ENCODE measurements at regions not wholly inside any gene's neighbourhood (a gene's known extent, or its start where the extent isn't known, plus 50 kb on each side); places are given as distances from the start of the nearest gene placed in this dataset.
"Not testable (repeated sequence)": the region's sequence is repeated elsewhere in the genome, so short reads cannot be mapped to it uniquely, and the experiment has no call there.

GRCh38 chr3:184500344-184500923, 61.2 kb upstream of the EPHB3 start:
- Mint-ChIP-seq H3K4me1 (ENCODE audit: low read depth) (no peaks in the 10 kb centered on the region), H3K4me3 (no peak overlapping the region), H3K27me3 (peaks cover 35% of the 10 kb centered on the region), H3K36me3 (no peaks in the 10 kb centered on the region), H3K9me3 (peaks cover 4% of the 10 kb centered on the region), H3K27ac (no peak overlapping the region)
- DNase-seq = no peak
- ChIA-PET CTCF (interaction anchor here (0.6 kb wide), 1 partner anchor 146 kb away, joined by 3 read pairs; no protein-coding TSS in a partner anchor), POLR2A (no interaction called here)
- intact Hi-C loops (cut with micrococcal nuclease) = no loop called here

GRCh38 chr3:184502123-184502667, 59.4 kb upstream of the EPHB3 start:
- POLR2A ChIA-PET = no interaction called here
- Mint-ChIP-seq H3K27me3 (peaks cover 29% of the 10 kb centered on the region), H3K27ac (no peak overlapping the region), H3K4me3 (no peak overlapping the region), H3K9me3 (peaks cover 4% of the 10 kb centered on the region), H3K4me1 (ENCODE audit: low read depth) (no peaks in the 10 kb centered on the region), H3K36me3 (no peaks in the 10 kb centered on the region)
- CTCF ChIA-PET = no interaction called here
- DNase-seq = no peak
- intact Hi-C loops (cut with micrococcal nuclease) = no loop called here

GRCh38 chr3:184502841-184503240, 58.7 kb upstream of the EPHB3 start:
- CTCF ChIA-PET = interaction anchor here (0.9 to 1.1 kb wide), 2 partner anchors 11 to 131 kb away, joined by 3 to 9 read pairs; no protein-coding TSS in a partner anchor
- H3K4me3 Mint-ChIP-seq; intact Hi-C loops (cut with micrococcal nuclease); POLR2A ChIA-PET; H3K9me3 Mint-ChIP-seq; H3K36me3 Mint-ChIP-seq; DNase-seq; H3K4me1 Mint-ChIP-seq (ENCODE audit: low read depth); H3K27ac Mint-ChIP-seq: not testable (repeated sequence)
- H3K27me3 Mint-ChIP-seq = peaks cover 29% of the 10 kb centered on the region

- H3K4me1 Mint-ChIP-seq (ENCODE audit: low read depth) = no peaks in the 10 kb centered on the region
- peaks cover 4% of the 10 kb centered on the region for H3K9me3 Mint-ChIP-seq
- no peak for DNase-seq
- POLR2A ChIA-PET = no interaction called here
- H3K4me3 Mint-ChIP-seq = no peak overlapping the region
- intact Hi-C loops (cut with micrococcal nuclease) = no loop called here
- H3K27ac Mint-ChIP-seq = no peak overlapping the region
- CTCF ChIA-PET = interaction anchor here (0.9 to 1.1 kb wide), 2 partner anchors 11 to 131 kb away, joined by 3 to 9 read pairs; no protein-coding TSS in a partner anchor
- H3K27me3 Mint-ChIP-seq = peaks cover 24% of the 10 kb centered on the region
- H3K36me3 Mint-ChIP-seq = no peaks in the 10 kb centered on the region
These were observed 57.9 kb upstream of the EPHB3 start for GRCh38 chr3:184503647-184504046.

- Mint-ChIP-seq H3K27ac (no peak overlapping the region), H3K27me3 (peaks cover 14% of the 10 kb centered on the region), H3K4me1 (ENCODE audit: low read depth) (no peaks in the 10 kb centered on the region), H3K36me3 (no peaks in the 10 kb centered on the region), H3K9me3 (peaks cover 4% of the 10 kb centered on the region), H3K4me3 (no peak overlapping the region)
- ChIA-PET CTCF (interaction anchor here (1.2 kb wide), 1 partner anchor 8 kb away, joined by 4 read pairs; no protein-coding TSS in a partner anchor), POLR2A (no interaction called here)
- no peak for DNase-seq
- intact Hi-C loops (cut with micrococcal nuclease) = no loop called here
These were observed 56.3 kb upstream of the EPHB3 start for GRCh38 chr3:184505076-184505878.

- no peak overlapping the region for H3K27ac Mint-ChIP-seq
- no peaks in the 10 kb centered on the region for H3K4me1 Mint-ChIP-seq (ENCODE audit: low read depth)
- POLR2A ChIA-PET = no interaction called here
- CTCF ChIA-PET = no interaction called here
- H3K9me3 Mint-ChIP-seq = peaks cover 4% of the 10 kb centered on the region
- H3K4me3 Mint-ChIP-seq = no peak overlapping the region
- H3K27me3 Mint-ChIP-seq = peaks cover 10% of the 10 kb centered on the region
- no peak for DNase-seq
- intact Hi-C loops (cut with micrococcal nuclease) = no loop called here
- no peaks in the 10 kb centered on the region for H3K36me3 Mint-ChIP-seq
These were observed 55.0 kb upstream of the EPHB3 start for GRCh38 chr3:184506561-184506991.

- POLR2A ChIA-PET = no interaction called here
- Mint-ChIP-seq H3K4me1 (ENCODE audit: low read depth) (peaks cover 5% of the 10 kb centered on the region), H3K4me3 (no peak overlapping the region), H3K36me3 (no peaks in the 10 kb centered on the region), H3K27me3 (peaks cover 29% of the 10 kb centered on the region), H3K9me3 (no peaks in the 10 kb centered on the region), H3K27ac (no peak overlapping the region)
- CTCF ChIA-PET = interaction anchor here (1.1 kb wide), 1 partner anchor 32 kb away, joined by 3 read pairs; no protein-coding TSS in a partner anchor
- no peak for DNase-seq
- intact Hi-C loops (cut with micrococcal nuclease) = no loop called here
These were observed 52.6 kb upstream of the EPHB3 start for GRCh38 chr3:184508938-184509337.

- H3K36me3 Mint-ChIP-seq = no peaks in the 10 kb centered on the region
- no peak for DNase-seq
- POLR2A ChIA-PET = interaction anchor here (0.6 kb wide), 1 partner anchor 35 kb away, joined by 3 read pairs; no protein-coding TSS in a partner anchor
- peaks cover 39% of the 10 kb centered on the region for H3K27me3 Mint-ChIP-seq
- no peak overlapping the region for H3K27ac Mint-ChIP-seq
- peaks cover 8% of the 10 kb centered on the region for H3K4me1 Mint-ChIP-seq (ENCODE audit: low read depth)
- H3K4me3 Mint-ChIP-seq = no peak overlapping the region
- CTCF ChIA-PET = interaction anchor here (0.6 to 6.4 kb wide), 9 partner anchors 15 to 238 kb away, joined by 3 to 89 read pairs (median 21); no protein-coding TSS in a partner anchor
- no peaks in the 10 kb centered on the region for H3K9me3 Mint-ChIP-seq
- intact Hi-C loops (cut with micrococcal nuclease) = loop anchor here (2.0 to 5.0 kb wide), 3 partner anchors 29 to 94 kb away; no protein-coding TSS in a partner anchor
These were observed 49.8 kb upstream of the EPHB3 start for GRCh38 chr3:184511741-184512140.

All from activated CD4-positive, alpha-beta memory T cell treated with anti-CD3 and anti-CD28 coated beads for 36 hours (primary cell).